ENCODE measurements at regions not wholly inside any gene's neighbourhood (a gene's known extent, or its start where the extent isn't known, plus 50 kb on each side); places are given as distances from the start of the nearest gene placed in this dataset.

- no peak for TF ChIP-seq RELA (CRISPR knock-in tag; IDR thresholded peaks at IDR 0.05; ENCODE audit: borderline replicate concordance)
- no peak for TF ChIP-seq CTCF (IDR thresholded peaks at IDR 0.05)
- TF ChIP-seq ATF1 (CRISPR knock-in tag; IDR thresholded peaks at IDR 0.05), result no peak
Observed at GRCh38 chr13:90715485-90715884, 632.0 kb upstream of the MIR17HG start.
